HuH-7.5 (cell line): ENCODE measurements at regions not wholly inside any gene's neighbourhood (a gene's known extent, or its start where the extent isn't known, plus 50 kb on each side); places are given as distances from the start of the nearest gene placed in this dataset.

Source experiments
- DNase-seq: peaks from one replicate; pipeline ENCODE4 v3.0.0; 2011; ENCODE audit warnings: low spot score

GRCh38 chr2:71791501-71792135 lies 338.3 kb downstream of the DYSF start:
- no peak for DNase-seq

GRCh38 chr2:71791061-71791450 lies 337.7 kb downstream of the DYSF start:
- DNase-seq: no peak

- no peak for DNase-seq
Observed at GRCh38 chr2:71790226-71791060, 337.1 kb downstream of the DYSF start.

GRCh38 chr2:71789556-71790204 lies 336.3 kb downstream of the DYSF start:
- no peak for DNase-seq

GRCh38 chr2:71788601-71789240 lies 335.4 kb downstream of the DYSF start:
- no peak for DNase-seq

- no peak for DNase-seq
Observed at GRCh38 chr2:71788186-71788525, 334.8 kb downstream of the DYSF start.

GRCh38 chr2:71787476-71788185 lies 334.3 kb downstream of the DYSF start:
- no peak for DNase-seq

GRCh38 chr2:71787108-71787415 lies 333.7 kb downstream of the DYSF start:
- no peak for DNase-seq

- DNase-seq: no peak
Observed at GRCh38 chr2:71786291-71787107, 333.1 kb downstream of the DYSF start.

- DNase-seq: no peak
Observed at GRCh38 chr2:71785516-71785981, 332.2 kb downstream of the DYSF start.

- DNase-seq: no peak
Observed at GRCh38 chr2:71784734-71785511, 331.6 kb downstream of the DYSF start.

- no peak for DNase-seq
Observed at GRCh38 chr2:71783815-71784214, 330.5 kb downstream of the DYSF start.

GRCh38 chr2:71783215-71783614 lies 329.9 kb downstream of the DYSF start:
- no peak for DNase-seq

- DNase-seq: no peak
Observed at GRCh38 chr2:71782323-71782722, 329.0 kb downstream of the DYSF start.

- DNase-seq: no peak
Observed at GRCh38 chr2:71781695-71782228, 328.4 kb downstream of the DYSF start.

- DNase-seq: no peak
Observed at GRCh38 chr2:71780162-71780561, 326.8 kb downstream of the DYSF start.

- DNase-seq: no peak
Observed at GRCh38 chr2:71779774-71780105, 326.4 kb downstream of the DYSF start.

GRCh38 chr2:71778936-71779773 lies 325.8 kb downstream of the DYSF start:
- DNase-seq: no peak

- no peak for DNase-seq
Observed at GRCh38 chr2:71778514-71778913, 325.2 kb downstream of the DYSF start.
